Left colon (tissue), 2 donors: ENCODE measurements at regions not wholly inside any gene's neighbourhood (a gene's known extent, or its start where the extent isn't known, plus 50 kb on each side); places are given as distances from the start of the nearest gene placed in this dataset.
A peak's percentile ranks its signal among the peaks of the same experiment; 100 is the strongest.
"Not testable (repeated sequence)": the region's sequence is repeated elsewhere in the genome, so short reads cannot be mapped to it uniquely, and the experiment has no call there.

ENCODE experiments used
- ATAC-seq: fragments of 200-7000 bp; cut with Tn5 transposase; one replicate; pipeline ENCODE4 v1.9.1; 2020; ENCODE audit warnings: mild to moderate bottlenecking, moderate library complexity
- DNase-seq, 2 donors: peaks; one replicate each; pipeline ENCODE4 v3.0.0-alpha.2; 2020
- intact Hi-C, 2 donors: fragments of 100-400 bp; cut with DNase I in 1 of 2; cut with micrococcal nuclease in 1 of 2; formaldehyde crosslinking; loops; one replicate each; pipeline versions ENCODE4 v1.11.2 to v1.14.0; 2022; cut with DNase I, micrococcal nuclease
- donor health status: DM: no; HTN: no; CAD: no.
- donor health status: DM: yes; HTN: yes; CAD: no.

DNA sequence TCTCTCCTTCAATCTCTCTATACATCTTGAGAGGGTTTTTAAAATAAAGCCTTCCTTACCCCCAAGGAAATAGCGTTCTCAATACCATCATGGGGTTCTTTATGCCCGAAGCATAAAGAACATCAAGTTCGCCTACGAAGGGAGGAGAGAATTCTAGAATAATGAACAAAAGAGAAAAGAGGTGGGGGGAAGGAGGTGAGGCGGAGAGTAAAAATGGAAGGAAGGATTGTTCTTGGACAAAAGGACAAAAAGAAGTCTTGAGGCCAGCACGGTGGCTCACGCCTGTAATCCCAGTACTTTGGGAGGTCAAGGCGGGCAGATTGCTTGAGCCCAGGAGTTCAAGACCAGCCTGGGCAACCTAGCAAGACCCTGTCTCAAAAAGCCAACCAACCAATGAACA, 319.8 kb upstream of the NCKAP5 start:
- DNase-seq (no peak), ATAC-seq (no peak)
- intact Hi-C loops: no loop called here

DNA sequence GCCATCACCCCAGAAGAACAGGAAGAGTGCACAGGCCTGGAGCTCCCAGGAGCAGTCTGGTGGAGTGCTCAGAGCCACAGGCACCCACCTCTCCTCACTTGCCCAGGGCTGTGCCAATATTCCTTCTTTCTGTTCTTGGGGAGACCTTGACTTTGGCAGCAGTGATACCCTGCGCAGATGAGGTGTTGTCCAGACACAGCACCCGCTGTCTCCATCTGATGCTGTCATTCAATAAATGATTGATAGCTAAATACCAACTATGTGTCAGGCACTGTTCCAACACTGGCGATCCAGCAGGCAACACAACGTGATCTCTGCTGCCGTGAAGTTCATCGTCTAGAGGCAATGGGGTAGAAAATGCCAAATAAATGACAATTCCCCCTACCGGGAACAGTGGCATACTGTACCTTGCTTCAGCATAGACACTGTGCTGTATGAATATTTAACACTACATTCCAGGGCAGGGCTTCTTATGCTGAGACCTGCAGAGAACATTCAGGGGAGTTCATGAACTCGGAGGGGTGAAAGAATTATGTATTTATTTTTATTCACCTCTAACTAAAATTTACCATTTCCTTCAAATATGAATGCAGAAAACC, 320.5 kb upstream of the NCKAP5 start:
- DNase-seq (no peak), ATAC-seq (no peak)
- intact Hi-C loops: no loop called here

DNA sequence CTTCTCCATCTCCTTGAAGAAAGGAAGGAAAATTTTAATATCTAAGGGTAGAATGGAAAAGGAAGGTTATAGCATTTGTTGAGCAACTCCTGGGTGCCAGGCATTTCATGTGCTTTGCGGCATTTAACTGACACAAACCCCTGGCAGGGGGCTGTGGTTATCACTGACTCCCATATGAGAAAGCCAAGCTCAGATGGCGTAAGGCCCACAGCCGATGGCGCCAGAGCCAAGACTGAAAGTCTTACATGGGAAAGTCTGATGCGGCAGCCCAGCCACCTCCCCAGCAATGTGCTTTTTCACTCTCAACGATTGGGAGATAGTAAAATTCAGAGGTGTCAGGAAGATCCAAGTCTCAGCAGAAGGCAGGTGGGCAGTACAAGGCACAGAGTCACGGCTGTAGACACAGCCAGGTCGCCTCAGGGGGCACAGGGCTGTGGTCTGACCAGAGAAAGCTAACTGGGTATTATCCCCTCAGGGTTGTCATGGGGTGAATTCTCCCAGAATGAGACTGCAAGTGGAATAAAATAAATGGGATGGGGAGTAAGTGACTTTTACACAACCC, 324.2 kb upstream of the NCKAP5 start:
- no peak for ATAC-seq
- DNase-seq: no peak
- intact Hi-C loops: no loop called here

DNA sequence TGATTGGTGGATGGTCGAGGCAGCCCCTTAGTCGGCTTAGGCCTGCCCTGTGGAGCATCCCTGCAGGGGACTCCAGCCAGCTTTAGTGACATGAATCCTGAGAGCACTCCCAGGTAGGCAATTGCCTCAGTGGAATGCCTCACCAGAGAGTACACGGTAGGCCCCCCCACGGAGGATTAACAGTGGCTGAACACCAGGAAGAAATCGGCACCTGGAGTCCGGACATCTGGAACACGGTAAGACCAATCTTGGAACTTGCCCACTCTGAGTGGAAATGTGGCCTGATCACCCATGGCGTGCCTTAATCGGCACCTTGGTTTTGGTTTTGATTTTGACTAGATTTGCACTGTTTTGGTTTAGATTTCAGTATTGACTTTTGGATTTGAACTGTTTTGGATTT, 326.2 kb upstream of the NCKAP5 start:
- DNase-seq (no peak), ATAC-seq (no peak)
- intact Hi-C loops: no loop called here

DNA sequence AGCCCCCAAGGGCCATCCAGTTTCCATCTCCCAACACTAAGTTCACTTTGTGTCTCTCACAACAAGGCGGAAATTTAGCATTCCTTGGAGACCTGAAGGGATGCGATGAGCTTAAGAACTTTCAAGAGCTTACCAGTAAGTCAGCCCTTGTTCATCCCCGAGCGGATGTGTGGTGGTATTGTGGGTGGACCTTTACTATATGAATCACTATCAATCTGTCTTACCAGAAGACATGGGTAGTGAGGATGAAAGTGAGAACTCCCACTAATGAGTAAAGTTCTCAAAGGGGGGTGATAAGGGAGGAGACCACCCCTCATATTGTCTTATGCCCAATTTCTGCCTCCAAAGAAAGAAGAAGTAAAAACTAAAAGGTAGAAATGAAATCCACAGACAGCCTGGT, 329.6 kb upstream of the NCKAP5 start:
- ATAC-seq, intact Hi-C loops, DNase-seq: not testable (repeated sequence)

DNA sequence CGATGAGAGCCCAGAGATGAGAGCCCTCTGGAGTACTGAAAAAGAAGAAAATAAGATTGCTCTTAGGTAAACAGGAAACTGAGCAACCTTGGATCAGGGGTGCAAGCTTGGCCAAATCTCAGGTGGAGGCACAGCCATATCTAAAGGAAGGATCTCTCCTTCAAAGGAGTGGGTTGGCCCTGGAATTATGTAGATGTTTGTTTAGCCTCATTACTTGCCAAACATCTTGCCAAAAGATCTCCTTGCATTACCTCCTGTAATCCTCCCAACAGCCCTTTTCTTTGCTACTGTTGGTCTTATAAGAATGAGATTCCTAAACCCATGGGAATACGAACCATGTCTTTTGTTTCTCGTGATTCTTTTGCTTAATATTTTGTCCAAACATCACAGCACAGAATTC, 332.6 kb upstream of the NCKAP5 start:
- no peak for DNase-seq
- ATAC-seq: no peak

DNA sequence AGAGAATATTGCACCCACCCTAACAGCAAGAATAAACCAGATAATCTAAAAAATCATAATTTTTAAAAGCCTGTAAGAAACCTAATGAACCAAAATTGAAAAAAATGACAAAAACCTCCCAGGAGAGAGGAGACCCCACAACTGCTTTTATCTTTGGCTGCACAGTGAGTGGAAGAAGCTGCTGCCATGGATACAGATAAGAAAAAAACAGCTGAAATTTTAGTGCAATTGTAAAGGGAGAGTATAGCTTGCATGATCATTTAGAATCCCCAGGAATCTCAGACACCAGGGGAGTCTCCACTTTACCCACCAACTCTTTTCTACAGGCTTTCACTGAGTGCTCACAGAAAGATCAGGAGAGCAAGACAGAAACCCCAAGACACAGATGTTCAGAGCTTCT, 338.1 kb upstream of the NCKAP5 start:
- ATAC-seq (no peak), DNase-seq (no peak)
- intact Hi-C loops: no loop called here

More for the DNA sequence above, 332.6 kb upstream of the NCKAP5 start:
- intact Hi-C loops: no loop called here

DNA sequence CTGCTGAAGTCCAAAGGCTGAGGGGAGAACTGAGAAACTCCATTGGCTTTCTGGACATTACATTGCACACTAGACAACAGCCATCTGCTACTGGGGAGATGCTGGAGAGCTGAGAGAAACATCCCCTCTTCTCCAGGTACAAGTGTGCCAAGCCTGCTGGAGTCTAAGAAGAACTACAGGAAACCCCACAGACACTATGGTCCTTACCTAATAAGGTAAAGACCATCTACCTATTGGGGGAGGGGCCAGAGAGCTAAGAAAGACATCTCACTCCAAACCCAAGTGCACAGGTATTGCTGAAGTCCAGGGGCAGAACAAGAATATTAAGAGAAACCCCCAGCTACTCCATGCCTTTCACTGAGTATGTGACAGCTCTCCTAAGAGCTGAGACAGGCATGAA, 338.7 kb upstream of the NCKAP5 start:
- ATAC-seq: no peak
- DNase-seq: no peak
- intact Hi-C loops: no loop called here

DNA sequence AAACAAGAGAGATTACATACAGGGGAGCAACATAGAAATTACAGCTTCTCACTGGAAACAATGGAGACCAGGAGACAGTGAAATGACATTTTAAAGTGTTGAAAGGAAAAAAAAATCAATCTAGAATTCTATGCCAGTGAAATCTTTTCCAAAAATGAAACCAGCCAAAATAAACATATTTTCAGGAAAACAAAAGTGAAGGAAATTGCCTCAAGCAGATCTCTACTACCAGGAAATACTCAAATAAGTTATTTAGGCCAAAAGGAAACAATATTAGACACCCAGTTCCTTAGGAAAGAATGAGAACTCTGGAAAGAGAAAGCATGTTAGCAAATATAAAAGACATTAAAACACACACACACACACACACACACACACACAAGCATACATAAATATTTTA, 339.9 kb upstream of the NCKAP5 start:
- intact Hi-C loops: no loop called here
- DNase-seq (no peak), ATAC-seq (no peak)

DNA sequence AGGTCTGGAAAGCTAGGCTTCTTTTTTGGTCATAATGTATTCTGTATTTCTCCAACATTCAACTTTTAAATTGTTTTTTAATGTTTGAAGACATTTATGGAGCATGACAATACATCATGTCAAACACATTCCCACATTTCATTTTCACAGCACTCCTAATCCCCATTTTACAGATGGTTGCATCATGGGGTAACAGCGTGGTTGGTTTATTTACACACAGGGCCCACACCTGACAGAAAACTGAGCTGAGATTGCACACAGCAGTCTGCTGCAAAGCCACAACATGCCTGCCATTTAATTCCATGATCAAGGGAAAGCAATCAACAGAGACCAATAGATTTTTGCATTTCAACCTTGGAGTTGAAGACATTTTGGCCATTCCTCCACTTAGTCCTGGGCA, 335.7 kb upstream of the MGAT5 start:
- DNase-seq (no peak), ATAC-seq (no peak)
- intact Hi-C loops: no loop called here

DNA sequence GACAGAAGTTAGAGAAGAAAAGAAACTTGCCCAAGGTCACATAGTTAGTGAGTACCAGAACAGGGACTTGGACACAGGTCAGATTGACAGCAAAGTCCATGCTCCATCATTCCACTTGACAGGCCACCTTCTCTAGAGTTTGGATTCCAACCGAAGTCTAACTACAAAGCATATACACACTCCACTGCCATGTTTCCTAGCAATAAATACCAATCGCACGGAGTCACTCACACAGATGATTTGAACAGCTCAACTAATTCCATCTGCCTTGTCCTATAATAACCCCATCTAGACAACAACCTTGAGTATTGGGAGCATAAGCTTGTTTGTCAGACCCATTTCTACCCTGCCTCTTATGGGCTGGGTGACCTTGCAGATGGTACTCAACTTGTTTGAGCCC, 334.6 kb upstream of the MGAT5 start:
- DNase-seq: no peak
- ATAC-seq: no peak
- intact Hi-C loops: no loop called here

DNA sequence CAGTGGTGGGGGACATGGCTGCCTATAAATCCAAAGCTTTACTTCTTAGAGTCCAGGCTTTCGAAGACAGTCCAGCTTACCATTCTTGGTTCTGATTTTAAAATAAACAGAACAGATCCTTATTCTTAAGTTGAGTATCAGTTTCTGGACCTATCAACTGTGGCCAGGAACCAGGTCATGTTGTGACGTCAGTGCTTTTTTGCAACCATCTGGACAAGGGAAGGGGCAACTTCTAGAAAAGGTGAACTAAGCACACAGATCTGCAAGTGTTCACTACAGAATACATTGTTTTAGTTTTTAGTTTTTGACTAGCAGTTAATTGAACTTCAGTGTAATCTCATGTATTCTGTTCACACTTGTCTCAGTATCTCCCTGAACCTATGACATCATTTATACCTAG, 326.0 kb upstream of the MGAT5 start:
- ATAC-seq (no peak), DNase-seq (no peak)
- intact Hi-C loops: no loop called here

DNA sequence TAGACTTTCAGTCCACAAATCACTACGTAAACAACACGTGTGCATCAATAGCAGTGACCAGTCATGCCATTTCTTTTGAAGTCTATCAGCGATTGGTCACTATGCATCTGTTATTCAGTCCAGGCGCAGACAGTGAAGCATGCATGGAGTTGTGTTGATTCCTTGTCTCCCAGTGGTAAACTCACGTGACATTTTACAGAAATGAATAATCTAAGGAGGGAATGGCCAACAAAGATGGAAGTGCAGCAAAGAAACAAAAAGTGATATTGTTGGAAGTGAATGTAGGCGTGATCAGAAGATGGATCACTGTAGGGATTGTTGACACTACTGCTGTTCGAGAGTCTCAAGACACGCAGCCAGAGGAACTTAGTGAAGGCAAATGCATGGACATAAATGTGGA, 317.8 kb upstream of the MGAT5 start:
- ATAC-seq (no peak), DNase-seq (no peak)
- intact Hi-C loops: no loop called here

DNA sequence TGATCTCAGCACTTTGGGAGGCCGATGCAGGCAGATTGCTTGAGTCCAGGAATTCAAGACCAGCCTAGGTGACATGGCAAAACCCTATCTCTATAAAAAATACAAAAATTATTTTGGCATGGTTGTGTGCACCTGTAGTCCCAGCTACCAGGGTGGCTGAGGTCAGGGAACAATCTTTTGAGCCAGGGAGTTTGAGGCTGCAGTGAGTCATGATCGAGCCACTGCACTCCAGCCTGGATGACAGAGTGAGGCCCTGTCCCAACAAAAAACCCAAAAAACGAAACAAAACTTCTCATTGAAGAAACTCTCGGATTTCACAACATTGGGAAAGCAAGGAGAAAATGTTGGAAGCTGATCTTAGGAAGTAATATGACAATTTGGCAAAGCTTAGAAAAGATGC, 317.3 kb upstream of the MGAT5 start:
- DNase-seq: no peak
- intact Hi-C loops: no loop called here
- ATAC-seq: no peak

DNA sequence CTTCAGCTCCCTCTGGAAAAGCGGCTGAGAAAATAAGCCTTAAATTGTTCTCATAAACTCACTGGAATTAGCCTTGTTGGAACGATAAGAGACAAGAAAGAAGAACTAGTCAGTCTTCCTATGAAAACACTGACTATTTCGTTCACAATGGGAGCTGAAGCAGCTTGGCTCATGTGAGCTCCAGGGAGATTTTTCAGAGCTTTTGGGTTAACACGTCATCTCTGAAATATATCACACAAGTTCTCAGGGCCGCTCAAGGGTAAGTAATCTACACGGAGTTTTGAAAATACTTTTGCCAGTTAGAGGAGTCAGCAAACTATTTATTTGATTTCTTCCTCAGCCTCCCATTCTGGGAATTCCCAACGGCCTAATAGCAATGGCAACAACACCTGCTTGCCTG, 316.2 kb upstream of the MGAT5 start:
- DNase-seq (no peak), ATAC-seq (no peak)
- intact Hi-C loops: no loop called here

DNA sequence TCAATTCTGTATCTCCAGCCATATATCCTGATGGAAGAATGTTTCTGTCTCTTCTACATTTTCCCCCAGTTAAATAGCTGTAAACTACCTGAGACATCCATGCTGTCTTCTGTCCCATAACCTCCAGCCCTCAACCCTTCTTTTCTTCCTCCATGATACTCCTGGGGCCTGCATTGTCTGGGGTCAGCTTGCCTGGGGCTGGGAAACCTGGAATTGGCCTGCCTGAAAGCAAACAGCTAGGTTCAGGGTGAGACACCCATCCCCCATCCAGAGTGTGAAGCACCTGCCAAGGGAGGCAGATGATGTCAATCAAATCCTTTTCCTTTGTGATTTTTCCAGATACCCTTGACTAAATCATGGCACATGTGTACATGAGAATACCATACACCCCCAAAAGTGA, 313.7 kb upstream of the MGAT5 start:
- DNase-seq: no peak
- intact Hi-C loops: no loop called here
- ATAC-seq: no peak

DNA sequence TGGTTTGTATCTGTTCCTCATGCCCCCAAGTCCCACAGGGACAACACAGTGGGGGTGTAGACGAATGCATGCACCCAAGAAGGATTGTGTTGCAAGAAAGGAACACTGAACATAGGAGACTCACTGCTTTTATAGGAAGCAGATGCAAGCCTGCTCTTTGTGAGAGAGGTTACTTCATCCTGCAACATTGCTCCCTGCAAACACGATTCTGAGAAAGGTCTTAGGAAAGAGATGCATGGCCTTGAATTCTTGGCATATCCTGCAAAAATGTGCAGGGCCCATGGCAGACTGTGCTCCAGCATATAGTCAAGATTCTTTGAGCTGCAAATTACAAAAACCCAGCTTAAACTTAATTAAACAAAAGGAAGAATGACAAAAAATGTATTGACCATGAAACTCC, 312.2 kb upstream of the MGAT5 start:
- no peak for DNase-seq
- intact Hi-C loops: no loop called here
- no peak for ATAC-seq

DNA sequence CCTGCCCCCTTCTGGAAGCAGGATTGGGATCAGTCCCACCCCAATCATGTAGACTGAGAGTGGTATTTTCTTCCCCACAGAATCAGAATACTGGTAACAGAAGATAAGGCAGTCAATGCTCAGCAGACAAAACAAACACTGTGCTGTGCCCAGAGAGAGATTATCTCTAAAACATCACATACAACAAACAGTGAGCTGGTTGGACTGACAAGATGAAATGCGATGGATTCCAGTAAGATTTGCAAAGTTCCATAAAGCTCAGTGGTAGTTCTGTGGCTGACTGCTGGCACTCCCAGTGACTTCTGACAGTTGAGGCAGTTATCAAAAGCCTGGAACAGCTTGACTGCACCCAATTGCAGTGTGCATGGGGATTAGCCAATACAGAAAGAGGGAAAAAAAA, 311.5 kb upstream of the MGAT5 start:
- intact Hi-C loops: no loop called here
- DNase-seq (no peak), ATAC-seq (no peak)

DNA sequence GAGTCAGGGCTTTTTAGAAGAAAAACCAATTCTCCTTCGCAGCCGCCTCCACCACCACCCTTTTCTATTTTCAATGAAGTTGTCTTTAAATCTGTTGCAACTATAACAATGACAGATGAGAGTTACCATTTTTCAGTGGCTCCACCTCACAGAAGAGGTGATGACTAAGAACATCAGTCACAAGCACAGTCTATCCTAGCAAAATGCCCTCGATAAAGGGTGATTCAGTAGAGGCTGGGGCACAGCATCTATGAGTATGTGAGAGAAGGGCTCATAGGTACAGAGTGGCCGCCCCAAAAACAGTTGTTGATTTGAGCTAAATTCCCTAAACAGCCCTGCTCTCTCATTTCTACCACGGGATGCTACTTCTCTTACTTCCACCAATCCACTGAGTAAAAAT, 310.8 kb upstream of the MGAT5 start:
- no peak for DNase-seq
- intact Hi-C loops: no loop called here
- no peak for ATAC-seq

DNA sequence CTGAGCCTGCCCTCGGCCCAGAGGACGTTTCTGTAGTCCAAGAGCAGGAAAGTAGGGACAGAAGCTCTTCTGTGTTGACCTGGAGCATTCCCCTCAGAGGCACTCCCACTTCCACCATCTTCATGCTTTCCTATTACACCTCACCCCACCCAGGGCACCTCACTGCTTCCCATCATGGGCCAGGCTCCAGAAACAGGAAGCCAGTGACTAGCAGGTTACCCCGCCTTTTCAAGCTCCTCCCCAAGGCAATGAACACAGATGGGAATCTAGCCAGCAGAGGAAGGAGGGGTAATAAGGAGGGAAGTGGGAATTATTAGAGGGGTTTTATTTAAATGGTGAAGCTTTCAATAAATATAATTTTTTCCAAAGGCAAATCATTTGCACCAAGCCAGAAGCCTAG, 308.8 kb upstream of the MGAT5 start:
- DNase-seq (no peak), ATAC-seq (peak; percentile 47)
- intact Hi-C loops: no loop called here

DNA sequence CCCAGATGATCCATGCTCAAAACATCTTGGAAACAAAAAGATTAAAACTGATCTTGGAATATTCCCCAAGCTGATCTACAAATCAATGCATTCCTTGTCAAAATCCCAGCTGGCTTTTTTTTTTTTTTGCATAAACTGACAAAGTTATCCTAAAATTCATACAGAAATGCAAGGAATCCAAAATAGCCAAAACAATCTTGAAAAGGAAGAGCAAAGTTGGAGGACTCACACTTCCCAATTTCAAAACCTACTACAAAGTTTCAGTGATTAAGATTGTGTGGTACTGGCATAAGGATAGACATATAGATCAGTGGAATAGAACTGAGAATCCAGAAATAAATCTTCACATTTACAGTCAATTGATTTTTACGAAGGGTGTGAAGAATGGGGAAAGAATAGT, 306.8 kb upstream of the MGAT5 start:
- DNase-seq: no peak
- no peak for ATAC-seq
- intact Hi-C loops: no loop called here
